ENCODE measurements at regions not wholly inside any gene's neighbourhood (a gene's known extent, or its start where the extent isn't known, plus 50 kb on each side); places are given as distances from the start of the nearest gene placed in this dataset.

DNA sequence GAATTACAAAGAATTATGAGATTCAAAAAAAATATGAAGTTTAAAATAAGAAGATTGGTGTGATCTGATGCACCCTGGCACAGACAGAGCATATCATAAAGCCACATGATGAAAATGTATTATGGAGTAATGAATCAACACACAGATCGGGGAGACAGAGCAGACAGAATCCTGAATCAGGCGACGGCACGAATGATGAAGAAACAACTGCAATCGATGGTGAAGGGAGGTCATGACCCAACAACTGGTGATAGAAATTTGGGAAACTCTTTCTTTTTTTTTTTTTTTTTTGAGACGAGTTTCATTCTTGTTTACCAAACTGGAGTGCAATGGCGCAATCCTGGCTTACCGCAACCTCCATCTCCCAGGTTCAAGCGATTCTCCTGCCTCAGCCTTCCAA lies 1054.0 kb downstream of the TYW1 start:
- TF ChIP-seq, protein P1, sequence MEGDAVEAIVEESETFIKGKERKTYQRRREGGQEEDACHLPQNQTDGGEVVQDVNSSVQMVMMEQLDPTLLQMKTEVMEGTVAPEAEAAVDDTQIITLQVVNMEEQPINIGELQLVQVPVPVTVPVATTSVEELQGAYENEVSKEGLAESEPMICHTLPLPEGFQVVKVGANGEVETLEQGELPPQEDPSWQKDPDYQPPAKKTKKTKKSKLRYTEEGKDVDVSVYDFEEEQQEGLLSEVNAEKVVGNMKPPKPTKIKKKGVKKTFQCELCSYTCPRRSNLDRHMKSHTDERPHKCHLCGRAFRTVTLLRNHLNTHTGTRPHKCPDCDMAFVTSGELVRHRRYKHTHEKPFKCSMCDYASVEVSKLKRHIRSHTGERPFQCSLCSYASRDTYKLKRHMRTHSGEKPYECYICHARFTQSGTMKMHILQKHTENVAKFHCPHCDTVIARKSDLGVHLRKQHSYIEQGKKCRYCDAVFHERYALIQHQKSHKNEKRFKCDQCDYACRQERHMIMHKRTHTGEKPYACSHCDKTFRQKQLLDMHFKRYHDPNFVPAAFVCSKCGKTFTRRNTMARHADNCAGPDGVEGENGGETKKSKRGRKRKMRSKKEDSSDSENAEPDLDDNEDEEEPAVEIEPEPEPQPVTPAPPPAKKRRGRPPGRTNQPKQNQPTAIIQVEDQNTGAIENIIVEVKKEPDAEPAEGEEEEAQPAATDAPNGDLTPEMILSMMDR (IDR thresholded peaks at IDR 0.05), result no peak
- TF ChIP-seq POLR2A (IDR thresholded peaks at IDR 0.05), result no peak
